H1 (cell line): ENCODE measurements at regions not wholly inside any gene's neighbourhood (a gene's known extent, or its start where the extent isn't known, plus 50 kb on each side); places are given as distances from the start of the nearest gene placed in this dataset.

ENCODE experiments used
- CTCF ChIA-PET: fragments of 300-600 bp; sonication (Branson Sonifier 250); formaldehyde crosslinking; loops from one replicate; lab custom pipeline; 2021; ENCODE audit not compliant: partially characterized antibody; lab: Charles Lee
- POLR2A ChIA-PET: fragments of 300-600 bp; sonication (Branson Sonifier 250); formaldehyde crosslinking; loops from one replicate; lab custom pipeline; 2021; ENCODE audit warnings: inconsistent platforms; ENCODE audit not compliant: partially characterized antibody; lab: Charles Lee
- DNase-seq, 2 experiments: peaks; one replicate each; pipeline versions ENCODE4 v3.0.0 to v3.0.0-alpha.2; 2010 to 2022; ENCODE audit warnings: low spot score in 2 of 2, low read depth in 1 of 2, mixed read lengths in 1 of 2
- FAIRE-seq: peaks from 2 replicates; lab custom pipeline; 2011; peaks lifted over from hg19 to GRCh38; lab: Jason Lieb, UNC
- H2AFZ ChIP-seq: 2 replicates; pipeline ENCODE4 v1.8.1; 2012; ENCODE audit warnings: low read length, inconsistent platforms
- H2AK5ac ChIP-seq: 2 replicates; pipeline ENCODE4 v1.6.1; 2013; ENCODE audit warnings: low read depth, low read length
- H2BK120ac ChIP-seq: replicated peaks from 2 replicates; pipeline ENCODE3; 2013; ENCODE audit warnings: low read depth, low read length, inconsistent platforms
- H2BK12ac ChIP-seq: 2 replicates; pipeline ENCODE4 v1.6.1; 2013; ENCODE audit warnings: low read depth, low read length
- H2BK15ac ChIP-seq: 2 replicates; pipeline ENCODE4 v1.6.1; 2013; ENCODE audit warnings: low read length
- H2BK20ac ChIP-seq: 2 replicates; pipeline ENCODE4 v1.6.1; 2013; ENCODE audit warnings: low read length
- H2BK5ac ChIP-seq: 2 replicates; pipeline ENCODE4 v1.6.1; 2013; ENCODE audit warnings: low read depth, low read length
- H3K14ac ChIP-seq: 2 replicates; pipeline ENCODE4 v1.6.1; 2013; ENCODE audit warnings: inconsistent platforms; ENCODE audit not compliant: insufficient read length
- H3K18ac ChIP-seq: 2 replicates; pipeline ENCODE4 v1.6.1; 2013; ENCODE audit warnings: low read length; ENCODE audit errors: extremely low read depth
- H3K23ac ChIP-seq: 2 replicates; pipeline ENCODE4 v1.6.1; 2013; ENCODE audit warnings: inconsistent platforms; ENCODE audit not compliant: insufficient read length
- H3K23me2 ChIP-seq: 2 replicates; pipeline ENCODE4 v1.6.1; 2013; ENCODE audit warnings: low read depth, low read length
- H3K27ac ChIP-seq: 2 replicates; pipeline ENCODE4 v1.6.1; 2011; ENCODE audit warnings: low read depth, low read length, inconsistent platforms
- H3K27me3 ChIP-seq, 4 experiments: replicated peaks in 1 of 4; 1 replicate in 1 of 4; 2 replicates in 3 of 4; pipeline versions ENCODE4 v1.6.1 to v1.8.1; 2011 to 2013; ENCODE audit warnings: low read length in 3 of 4, mild to moderate bottlenecking in 3 of 4, inconsistent platforms in 2 of 4, mixed read lengths in 2 of 4, moderate library complexity in 1 of 4; ENCODE audit not compliant: control insufficient read depth in 3 of 4, insufficient read depth in 3 of 4; ENCODE audit errors: extremely low read depth in 1 of 4
- H3K36me3 ChIP-seq, 4 experiments: 2 replicates each; pipeline versions ENCODE4 v1.6.1 to v1.8.1; 2011 to 2013; ENCODE audit warnings: mild to moderate bottlenecking in 4 of 4, low read length in 3 of 4, moderate library complexity in 2 of 4, control low read depth in 1 of 4, inconsistent platforms in 1 of 4; ENCODE audit not compliant: insufficient read depth in 4 of 4, control insufficient read depth in 2 of 4
- H3K4ac ChIP-seq: replicated peaks from 2 replicates; pipeline ENCODE3; 2013; ENCODE audit warnings: low read length, low read depth, mixed read lengths, inconsistent platforms; ENCODE audit not compliant: insufficient read length
- H3K4me1 ChIP-seq, 4 experiments: replicated peaks in 1 of 4; 1 replicate in 1 of 4; 2 replicates in 3 of 4; pipeline versions ENCODE4 v1.6.1 to v1.8.1; 2011 to 2013; ENCODE audit warnings: low read length in 3 of 4, inconsistent platforms in 2 of 4, mixed read lengths in 1 of 4; ENCODE audit not compliant: insufficient read depth in 4 of 4, control insufficient read depth in 3 of 4
- H3K4me2 ChIP-seq, 2 experiments: 2 replicates each; pipeline versions ENCODE4 v1.6.1 to v1.8.1; 2011 to 2013; ENCODE audit warnings: low read depth in 2 of 2, low read length in 2 of 2, control low read depth in 1 of 2, inconsistent platforms in 1 of 2, mild to moderate bottlenecking in 1 of 2; ENCODE audit not compliant: insufficient read depth in 1 of 2
- H3K4me3 ChIP-seq, 4 experiments: fragments of 200-600, 300-600 bp in 1 of 4; sonication (generic), shearing (Covaris generic), sonication (Bioruptor Twin) in 1 of 4; 2 replicates each; pipeline versions ENCODE4 v1.5.1 to v1.8.1; 2011 to 2016; ENCODE audit warnings: low read length in 4 of 4, low read depth in 3 of 4, control low read depth in 2 of 4, inconsistent platforms in 2 of 4, mild to moderate bottlenecking in 2 of 4, mixed read lengths in 1 of 4, moderate library complexity in 1 of 4; ENCODE audit not compliant: insufficient read depth in 2 of 4; ENCODE audit errors: extremely low read depth in 1 of 4
- H3K56ac ChIP-seq: replicated peaks from 2 replicates; pipeline ENCODE3; 2013; ENCODE audit warnings: low read depth, mild to moderate bottlenecking, mixed read lengths, low read length, inconsistent platforms; ENCODE audit not compliant: insufficient read length
- H3K79me1 ChIP-seq: 2 replicates; pipeline ENCODE4 v1.6.1; 2013; ENCODE audit warnings: low read depth, low read length, control low read depth
- H3K79me2 ChIP-seq, 2 experiments: 2 replicates each; pipeline versions ENCODE4 v1.6.1 to v1.8.1; 2012 to 2013; ENCODE audit warnings: low read length in 2 of 2, mild to moderate bottlenecking in 2 of 2, inconsistent platforms in 1 of 2; ENCODE audit not compliant: insufficient read depth in 2 of 2, control insufficient read depth in 1 of 2
- H3K9ac ChIP-seq, 4 experiments: replicated peaks in 1 of 4; 1 replicate in 1 of 4; 2 replicates in 3 of 4; pipeline versions ENCODE4 v1.6.1 to v1.8.1; 2011 to 2013; ENCODE audit warnings: low read depth in 3 of 4, low read length in 3 of 4, control low read depth in 2 of 4, mild to moderate bottlenecking in 2 of 4, moderate library complexity in 2 of 4, inconsistent platforms in 1 of 4; ENCODE audit errors: extremely low read depth in 1 of 4
- H3K9me3 ChIP-seq, 2 experiments: 2 replicates each; pipeline versions ENCODE4 v1.6.1 to v1.8.1; 2012 to 2013; ENCODE audit warnings: mild to moderate bottlenecking in 2 of 2, moderate library complexity in 2 of 2, control low read depth in 1 of 2, inconsistent platforms in 1 of 2, low read depth in 1 of 2, low read length in 1 of 2, mixed read lengths in 1 of 2; ENCODE audit not compliant: insufficient read depth in 2 of 2
- H4K20me1 ChIP-seq, 2 experiments: replicated peaks in 1 of 2; 2 replicates each; pipeline versions ENCODE3 to v1.8.1; 2011 to 2013; ENCODE audit warnings: inconsistent platforms in 2 of 2, low read length in 2 of 2, mild to moderate bottlenecking in 1 of 2; ENCODE audit not compliant: insufficient read depth in 2 of 2, control insufficient read depth in 1 of 2
- H4K5ac ChIP-seq: 2 replicates; pipeline ENCODE4 v1.6.1; 2013; ENCODE audit warnings: low read length, low read depth, mixed read lengths, inconsistent platforms; ENCODE audit not compliant: insufficient read length
- H4K8ac ChIP-seq: 2 replicates; pipeline ENCODE4 v1.8.0; 2013; ENCODE audit warnings: mild to moderate bottlenecking, moderate library complexity, low read length, inconsistent platforms; ENCODE audit not compliant: insufficient read depth; ENCODE audit errors: extremely low read depth
- H4K91ac ChIP-seq: replicated peaks from 2 replicates; pipeline ENCODE3; 2013; ENCODE audit warnings: low read length, mixed read lengths, inconsistent platforms; ENCODE audit not compliant: insufficient read length
- ASH2L ChIP-seq: fragments of 200-600, 300-600 bp; sonication (generic); IDR thresholded peaks from one replicate; pipeline ENCODE4 v1.7.1; 2017; ENCODE audit warnings: low read length
- ATF2 ChIP-seq: IDR thresholded peaks from 2 replicates; pipeline ENCODE4 v1.6.1; 2012; ENCODE audit warnings: low read length, inconsistent platforms
- BRCA1 ChIP-seq: IDR thresholded peaks from 2 replicates; pipeline ENCODE4 v1.6.1; 2012; ENCODE audit warnings: low read depth, low read length, improper control_type of control experiment
- CHD1 ChIP-seq: IDR thresholded peaks from 2 replicates; pipeline ENCODE4 v1.6.1; 2012; ENCODE audit warnings: low read depth, low read length, improper control_type of control experiment
- CTBP2 ChIP-seq: IDR thresholded peaks from 2 replicates; pipeline ENCODE4 v1.7.0; 2011; ENCODE audit warnings: borderline replicate concordance, mild to moderate bottlenecking, moderate library complexity, mixed read lengths, low read length; ENCODE audit not compliant: insufficient read depth, insufficient read length
- CTCF ChIP-seq, 3 experiments: IDR thresholded peaks; 1 replicate in 2 of 3; 2 replicates in 1 of 3; pipeline versions ENCODE4 v1.5.1 to v1.6.1; 2011; ENCODE audit warnings: low read length in 3 of 3, mild to moderate bottlenecking in 3 of 3, inconsistent platforms in 2 of 3, low read depth in 1 of 3, moderate library complexity in 1 of 3; ENCODE audit not compliant: insufficient read depth in 1 of 3; ENCODE audit errors: control extremely low read depth in 1 of 3
- GTF2F1 ChIP-seq: IDR thresholded peaks from 2 replicates; pipeline ENCODE4 v1.6.1; 2012; ENCODE audit warnings: low read depth, low read length, improper control_type of control experiment, borderline replicate concordance
- KDM5A ChIP-seq: fragments of 200-600 bp; IDR thresholded peaks from 2 replicates; pipeline ENCODE4 v1.7.1; 2012; ENCODE audit warnings: mild to moderate bottlenecking, low read length, inconsistent platforms, mixed read lengths
- RAD21 ChIP-seq, 2 experiments: IDR thresholded peaks in 1 of 2; conservative IDR thresholded peaks in 1 of 2; 2 replicates each; pipeline ENCODE4 v1.6.1; 2011; ENCODE audit warnings: low read depth in 2 of 2, low read length in 2 of 2, improper control_type of control experiment in 1 of 2, inconsistent platforms in 1 of 2, mild to moderate bottlenecking in 1 of 2, moderate library complexity in 1 of 2
- SP2 ChIP-seq: IDR thresholded peaks from 2 replicates; pipeline ENCODE4 v1.6.1; 2012; ENCODE audit warnings: mild to moderate bottlenecking, low read length, inconsistent platforms
- SUZ12 ChIP-seq: fragments of 200-600 bp; sonication (generic); IDR thresholded peaks from 2 replicates; pipeline ENCODE4 v1.6.1; 2012; ENCODE audit warnings: mild to moderate bottlenecking, inconsistent platforms, low read length, moderate library complexity, mixed read lengths
- TCF12 ChIP-seq: IDR thresholded peaks from 2 replicates; pipeline ENCODE4 v1.6.1; 2011; ENCODE audit warnings: low read depth, mild to moderate bottlenecking, low read length

GRCh38 chr1:98437540-98437939 is 224.0 kb upstream of the SNX7 start:
- Histone ChIP-seq H3K23ac (no peak overlapping the region), H3K14ac (no peak overlapping the region), H2AK5ac (no peak overlapping the region), H3K23me2 (no peaks in the 10 kb centered on the region; the same call in 1 of the 2 replicates), H3K27ac (no peak overlapping the region), H3K27me3 (no peaks in the 10 kb centered on the region), H3K36me3 (no peaks in the 10 kb centered on the region), H2BK15ac (no peak overlapping the region), H2AFZ (no peak overlapping the region), H4K5ac (no peak overlapping the region), H3K4me1 (no peaks in the 10 kb centered on the region), H3K4me3 (no peak overlapping the region), H4K20me1 (no peaks in the 10 kb centered on the region), H3K18ac (no peak overlapping the region), H2BK20ac (no peak overlapping the region), H3K79me2 (no peaks in the 10 kb centered on the region), H3K4ac (no peak overlapping the region), H2BK120ac (no peak overlapping the region), H3K56ac (no peak overlapping the region), H3K79me1 (no peaks in the 10 kb centered on the region), H2BK5ac (no peak overlapping the region), H3K4me2 (no peak overlapping the region), H4K8ac (no peak overlapping the region), H4K91ac (no peak overlapping the region), H3K9me3 (no peaks in the 10 kb centered on the region), H3K9ac (no peak overlapping the region), H2BK12ac (no peak overlapping the region)
- FAIRE-seq (peak; percentile 48), DNase-seq (no peak)
- CTCF ChIA-PET, result no interaction called here
- POLR2A ChIA-PET, result no interaction called here
- TF ChIP-seq ASH2L, result no peak
- TF ChIP-seq ATF2, result no peak
- TF ChIP-seq CTBP2, result no peak
- TF ChIP-seq BRCA1, result no peak
- no peak for TF ChIP-seq RAD21 (IDR thresholded peaks at IDR 0.05 in 1 of 2, conservative IDR thresholded peaks at IDR 0.05 in 1 of 2; ENCODE audit: low read depth in 2 of 2, low read length in 2 of 2)
- TF ChIP-seq SP2, result no peak
- TF ChIP-seq CHD1, result no peak
- no peak for TF ChIP-seq TCF12
- TF ChIP-seq CTCF (IDR thresholded peaks at IDR 0.05; ENCODE audit: control extremely low read depth in 1 of 3, insufficient read depth in 1 of 3, low read depth in 1 of 3, low read length in 3 of 3), result no peak
- TF ChIP-seq KDM5A, result no peak
- TF ChIP-seq SUZ12, result no peak
- TF ChIP-seq GTF2F1, result no peak
